ENCODE measurements at regions not wholly inside any gene's neighbourhood (a gene's known extent, or its start where the extent isn't known, plus 50 kb on each side); places are given as distances from the start of the nearest gene placed in this dataset.

DNA sequence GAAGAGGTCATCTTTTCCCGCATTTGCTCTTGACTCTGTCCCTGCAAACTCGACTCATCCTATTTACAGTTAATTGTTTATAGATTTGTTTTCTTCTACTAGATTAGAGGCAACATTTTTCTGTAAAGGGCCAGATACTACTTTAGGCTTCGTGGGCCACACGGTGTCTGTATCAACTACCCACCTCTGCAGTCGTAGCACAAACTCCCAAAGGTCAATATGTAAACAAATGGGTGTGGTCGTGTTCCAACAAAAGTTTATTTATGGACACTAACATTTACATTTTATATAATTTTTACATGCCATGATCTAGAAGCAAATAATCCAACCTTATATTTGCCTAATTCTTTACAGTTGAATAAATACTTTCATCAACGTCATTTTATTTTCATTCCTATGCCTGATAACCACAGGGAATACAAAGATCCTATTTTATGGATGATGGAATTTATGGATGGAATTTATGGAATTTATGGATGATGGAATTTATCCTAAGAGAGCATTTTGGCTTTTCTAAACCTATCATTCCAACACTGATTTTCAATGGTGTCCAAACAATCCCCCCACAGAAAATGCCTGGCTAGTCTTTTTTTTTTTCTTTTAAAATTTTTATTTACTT lies 232.8 kb downstream of the MYLK4 start:
- no peak overlapping the region for H3K4me3 ChIP-seq (replicated peaks in 1 of 3; ENCODE audit: insufficient read depth in 1 of 3, low read depth in 2 of 3, low read length in 3 of 3)
- H3K27me3 ChIP-seq (ENCODE audit: control insufficient read depth in 1 of 2, insufficient read depth in 2 of 2, low read length in 2 of 2), result no peaks in the 10 kb centered on the region
- intact Hi-C loops (cut with micrococcal nuclease; ENCODE audit: unreplicated experiment), result no loop called here
- 64% methylated on average over 7 of the region's 7 CpGs for WGBS (ENCODE audit: low lambda C conversion rate)
- peaks cover 10% of the 10 kb centered on the region for H3K9me3 ChIP-seq (ENCODE audit: low read length)
- ATAC-seq (no peak), FAIRE-seq (no peak), DNase-seq (ENCODE audit: low spot score) (no peak)
- BruUV-seq (replicated peaks), result no TSS peak
- H3K27ac ChIP-seq (ENCODE audit: extremely low read length, insufficient read depth, low read length), result no peak overlapping the region
- H3K4me1 ChIP-seq (ENCODE audit: insufficient read depth, low read length), result peaks cover 36% of the 10 kb centered on the region
- CTCF ChIA-PET (ENCODE audit: low intra/inter-chr PET ratio, low total read pairs), result no interaction called here
- no peak for TF ChIP-seq FOXA3 (CRISPR knock-in tag; IDR thresholded peaks at IDR 0.05)
- TF ChIP-seq FOSL2 (CRISPR knock-in tag; IDR thresholded peaks at IDR 0.05), result no peak
- TF ChIP-seq SALL2 (CRISPR knock-in tag; IDR thresholded peaks at IDR 0.05), result no peak
- TF ChIP-seq SYNCRIP (IDR thresholded peaks at IDR 0.05; ENCODE audit: insufficient read depth, low read depth, low read length), result no peak
- TF ChIP-seq, protein P1, sequence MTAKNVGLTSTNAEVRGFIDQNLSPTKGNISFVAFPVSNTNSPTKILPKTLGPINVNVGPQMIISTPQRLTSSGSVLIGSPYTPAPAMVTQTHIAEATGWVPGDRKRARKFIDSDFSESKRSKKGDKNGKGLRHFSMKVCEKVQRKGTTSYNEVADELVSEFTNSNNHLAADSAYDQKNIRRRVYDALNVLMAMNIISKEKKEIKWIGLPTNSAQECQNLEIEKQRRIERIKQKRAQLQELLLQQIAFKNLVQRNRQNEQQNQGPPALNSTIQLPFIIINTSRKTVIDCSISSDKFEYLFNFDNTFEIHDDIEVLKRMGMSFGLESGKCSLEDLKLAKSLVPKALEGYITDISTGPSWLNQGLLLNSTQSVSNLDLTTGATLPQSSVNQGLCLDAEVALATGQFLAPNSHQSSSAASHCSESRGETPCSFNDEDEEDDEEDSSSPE (CRISPR knock-in tag; IDR thresholded peaks at IDR 0.05), result no peak
- no peak for TF ChIP-seq RARG (CRISPR knock-in tag; IDR thresholded peaks at IDR 0.05; ENCODE audit: low read depth)
- no peak for TF ChIP-seq HOXA7 (CRISPR knock-in tag; IDR thresholded peaks at IDR 0.05)
- H2AFZ ChIP-seq (ENCODE audit: low read length), result no peak overlapping the region
- no peaks in the 10 kb centered on the region for H3K36me3 ChIP-seq (replicated peaks in 1 of 2; ENCODE audit: control insufficient read depth in 1 of 2, insufficient read depth in 2 of 2, low read length in 2 of 2)
- in situ Hi-C loops (cut with HindIII; ENCODE audit: extremely low pct_ligation_motif_present, low pct_unique_long_range_greater_than_20kb), result no loop called here
- no peaks in the 10 kb centered on the region for H4K20me1 ChIP-seq (ENCODE audit: insufficient read depth, low read length)
- H3K4me2 ChIP-seq (ENCODE audit: low read depth, low read length), result no peak overlapping the region
- no peaks in the 10 kb centered on the region for H3K79me2 ChIP-seq (ENCODE audit: insufficient read depth, low read length)
- no peak overlapping the region for H3K9ac ChIP-seq (ENCODE audit: insufficient read depth, low read depth, low read length)
- POLR2A ChIA-PET, result no interaction called here

DNA sequence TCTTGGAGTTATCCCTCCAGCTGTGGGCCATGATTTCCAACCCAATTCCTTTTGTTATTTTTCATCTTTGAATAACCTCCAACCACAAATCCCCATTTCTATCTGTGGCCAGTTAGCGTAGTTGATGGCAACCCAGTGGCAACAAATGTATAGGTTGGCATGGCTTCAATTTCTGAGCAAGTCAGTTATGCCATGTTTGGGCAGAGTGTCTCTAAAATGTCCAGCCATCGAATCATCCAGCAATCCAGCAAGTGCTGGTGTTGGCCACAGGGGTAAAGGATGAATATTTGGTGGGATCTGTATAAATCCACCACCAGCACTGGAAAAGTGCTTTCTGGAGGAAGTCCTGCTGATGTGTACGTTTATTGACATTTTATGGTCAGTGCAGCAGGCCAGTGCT lies 233.3 kb downstream of the MYLK4 start:
- no peak overlapping the region for H3K27ac ChIP-seq (ENCODE audit: extremely low read length, insufficient read depth, low read length)
- no peak for ATAC-seq
- no peak for DNase-seq (ENCODE audit: low spot score)
- H4K20me1 ChIP-seq (ENCODE audit: insufficient read depth, low read length), result no peaks in the 10 kb centered on the region
- no peak overlapping the region for H3K4me2 ChIP-seq (ENCODE audit: low read depth, low read length)
- no peaks in the 10 kb centered on the region for H3K27me3 ChIP-seq (ENCODE audit: control insufficient read depth in 1 of 2, insufficient read depth in 2 of 2, low read length in 2 of 2)
- 79% methylated on average over 3 of the region's 3 CpGs for WGBS (ENCODE audit: low lambda C conversion rate)
- H3K4me3 ChIP-seq (replicated peaks in 1 of 3; ENCODE audit: insufficient read depth in 1 of 3, low read depth in 2 of 3, low read length in 3 of 3), result no peak overlapping the region
- FAIRE-seq, result no peak
- peaks cover 10% of the 10 kb centered on the region for H3K9me3 ChIP-seq (ENCODE audit: low read length)
- no peaks in the 10 kb centered on the region for H3K79me2 ChIP-seq (ENCODE audit: insufficient read depth, low read length)
- intact Hi-C loops (cut with micrococcal nuclease; ENCODE audit: unreplicated experiment) (no loop called here), in situ Hi-C loops (cut with HindIII; ENCODE audit: extremely low pct_ligation_motif_present, low pct_unique_long_range_greater_than_20kb) (no loop called here)
- H3K9ac ChIP-seq (ENCODE audit: insufficient read depth, low read depth, low read length), result no peak overlapping the region
- CTCF ChIA-PET (ENCODE audit: low intra/inter-chr PET ratio, low total read pairs), result no interaction called here
- POLR2A ChIA-PET, result no interaction called here
- H2AFZ ChIP-seq (ENCODE audit: low read length), result no peak overlapping the region
- no peaks in the 10 kb centered on the region for H3K36me3 ChIP-seq (replicated peaks in 1 of 2; ENCODE audit: control insufficient read depth in 1 of 2, insufficient read depth in 2 of 2, low read length in 2 of 2)
- no TSS peak for BruUV-seq (replicated peaks)
- TF ChIP-seq, protein P2, sequence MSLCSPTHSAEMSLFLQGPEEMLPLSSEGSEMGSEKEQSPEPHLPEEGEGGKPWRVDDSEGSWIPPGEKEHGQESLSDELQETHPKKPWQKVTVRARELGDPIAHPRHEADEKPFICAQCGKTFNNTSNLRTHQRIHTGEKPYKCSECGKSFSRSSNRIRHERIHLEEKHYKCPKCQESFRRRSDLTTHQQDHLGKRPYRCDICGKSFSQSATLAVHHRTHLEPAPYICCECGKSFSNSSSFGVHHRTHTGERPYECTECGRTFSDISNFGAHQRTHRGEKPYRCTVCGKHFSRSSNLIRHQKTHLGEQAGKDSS (CRISPR knock-in tag; IDR thresholded peaks at IDR 0.05; ENCODE audit: borderline replicate concordance, low read depth), result no peak
- H3K4me1 ChIP-seq (ENCODE audit: insufficient read depth, low read length), result peaks cover 36% of the 10 kb centered on the region
